ENCODE measurements at regions not wholly inside any gene's neighbourhood (a gene's known extent, or its start where the extent isn't known, plus 50 kb on each side); places are given as distances from the start of the nearest gene placed in this dataset.

DNA sequence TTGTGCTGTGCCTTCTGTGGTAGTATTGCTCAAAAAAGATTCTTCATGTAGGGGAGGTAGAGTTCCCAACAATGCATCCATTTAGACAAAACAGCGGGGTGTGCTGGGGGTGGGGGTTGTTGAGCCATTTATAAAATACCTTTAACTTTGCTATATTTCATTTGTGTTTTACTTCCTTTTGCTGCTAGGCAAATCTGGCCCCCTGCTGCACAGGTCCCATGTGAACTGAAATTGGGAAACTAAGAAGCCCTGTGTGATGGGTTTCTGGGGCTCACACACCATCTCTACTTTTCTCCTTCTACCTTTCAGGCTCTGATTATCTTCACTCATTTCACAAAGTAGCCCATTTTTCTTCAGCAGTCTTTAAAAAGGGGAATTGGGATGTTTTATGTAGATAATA is 52.7 kb upstream of the ITGA4 start:
- Histone ChIP-seq H3K9me3 (no peaks in the 10 kb centered on the region), H3K4me1 (no peaks in the 10 kb centered on the region), H3K36me3 (no peaks in the 10 kb centered on the region), H3K27ac (no peak overlapping the region), H3K4me3 (no peak overlapping the region), H3K27me3 (no peaks in the 10 kb centered on the region)
- intact Hi-C loops (cut with DNase I; ENCODE audit: low total_unique reads): no loop called here
- DNase-seq: no peak
- 80 to 98% (median 93%) methylated on average over 1 of the region's 1 CpG for WGBS, 5 donors
- TF ChIP-seq POLR2A (IDR thresholded peaks at IDR 0.05) (no peak), CTCF (IDR thresholded peaks at IDR 0.05) (no peak), POLR2AphosphoS5 (IDR thresholded peaks at IDR 0.05) (no peak), EP300 (IDR thresholded peaks at IDR 0.05) (no peak)

GRCh38 chr2:181407171-181407570 is 50.0 kb upstream of the ITGA4 start:
- intact Hi-C loops (cut with DNase I; ENCODE audit: low total_unique reads): no loop called here
- no peak for TF ChIP-seq POLR2AphosphoS5 (IDR thresholded peaks at IDR 0.05)
- no peak overlapping the region for H3K27ac ChIP-seq
- no peaks in the 10 kb centered on the region for H3K36me3 ChIP-seq
- 66 to 75% (median 71%) methylated on average over 3 of the region's 3 CpGs for WGBS, 5 donors
- H3K4me3 ChIP-seq: no peak overlapping the region
- H3K27me3 ChIP-seq: no peaks in the 10 kb centered on the region
- no peak for DNase-seq
- H3K4me1 ChIP-seq: no peaks in the 10 kb centered on the region
- no peaks in the 10 kb centered on the region for H3K9me3 ChIP-seq

Small RNA genes lying in the stretch of these regions (small RNA-seq; reads per million reads assigned to genes)
- 0 reads per million in 4 donors for gene MIR4437

Data from stomach (tissue), 8 donors.